ENCODE measurements at regions not wholly inside any gene's neighbourhood (a gene's known extent, or its start where the extent isn't known, plus 50 kb on each side); places are given as distances from the start of the nearest gene placed in this dataset.

DNA sequence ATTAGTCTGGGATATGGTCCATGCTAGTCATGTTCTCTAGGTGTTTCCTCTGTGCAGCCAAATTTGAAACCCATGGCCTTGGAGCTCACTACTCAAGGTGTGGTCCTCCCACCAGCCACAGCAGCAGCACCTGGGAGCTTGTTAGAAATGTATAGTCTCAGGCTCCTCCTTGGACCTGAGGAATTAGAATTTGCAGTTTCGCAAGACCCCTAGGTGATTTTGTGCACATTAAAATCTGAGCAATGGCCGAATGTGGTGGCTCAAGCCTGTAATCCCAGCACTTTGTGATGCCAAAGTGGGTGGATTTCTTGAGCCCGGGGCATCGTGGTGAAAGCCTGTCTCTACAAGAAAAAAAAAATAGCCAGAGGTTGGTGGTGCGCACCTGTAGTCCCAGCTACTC lies 72.3 kb upstream of the NEK6 start:
- Histone ChIP-seq H3K36me3 (ENCODE audit: low read depth, low read length) (no peaks in the 10 kb centered on the region), H3K4me1 (ENCODE audit: insufficient read depth, low read length) (no peaks in the 10 kb centered on the region), H3K4me3 (ENCODE audit: low read length) (no peak overlapping the region), H3K4me2 (ENCODE audit: low read length) (no peak overlapping the region), H3K27me3 (ENCODE audit: low read length) (peaks cover 5% of the 10 kb centered on the region), H3K9me3 (ENCODE audit: low read length) (no peaks in the 10 kb centered on the region), H3K9me2 (replicated peaks; ENCODE audit: low read length) (no peaks in the 10 kb centered on the region), H3F3A (ENCODE audit: low read length, unreplicated experiment) (no peaks in the 10 kb centered on the region), H3K9ac (ENCODE audit: low read length) (no peak overlapping the region), H3K79me2 (ENCODE audit: low read length) (no peaks in the 10 kb centered on the region), H2AFZ (ENCODE audit: low read length) (no peak overlapping the region), H4K20me1 (ENCODE audit: low read length) (no peaks in the 10 kb centered on the region), H3K27ac (ENCODE audit: low read length) (no peak overlapping the region)
- ATAC-seq, result no peak
- intact Hi-C loops (cut with micrococcal nuclease), result no loop called here
- no TSS peak for BruUV-seq (replicated peaks)
- no peak for TF ChIP-seq EZH2 (IDR thresholded peaks at IDR 0.05; ENCODE audit: low read length, unreplicated experiment)
- TF ChIP-seq, protein P1, sequence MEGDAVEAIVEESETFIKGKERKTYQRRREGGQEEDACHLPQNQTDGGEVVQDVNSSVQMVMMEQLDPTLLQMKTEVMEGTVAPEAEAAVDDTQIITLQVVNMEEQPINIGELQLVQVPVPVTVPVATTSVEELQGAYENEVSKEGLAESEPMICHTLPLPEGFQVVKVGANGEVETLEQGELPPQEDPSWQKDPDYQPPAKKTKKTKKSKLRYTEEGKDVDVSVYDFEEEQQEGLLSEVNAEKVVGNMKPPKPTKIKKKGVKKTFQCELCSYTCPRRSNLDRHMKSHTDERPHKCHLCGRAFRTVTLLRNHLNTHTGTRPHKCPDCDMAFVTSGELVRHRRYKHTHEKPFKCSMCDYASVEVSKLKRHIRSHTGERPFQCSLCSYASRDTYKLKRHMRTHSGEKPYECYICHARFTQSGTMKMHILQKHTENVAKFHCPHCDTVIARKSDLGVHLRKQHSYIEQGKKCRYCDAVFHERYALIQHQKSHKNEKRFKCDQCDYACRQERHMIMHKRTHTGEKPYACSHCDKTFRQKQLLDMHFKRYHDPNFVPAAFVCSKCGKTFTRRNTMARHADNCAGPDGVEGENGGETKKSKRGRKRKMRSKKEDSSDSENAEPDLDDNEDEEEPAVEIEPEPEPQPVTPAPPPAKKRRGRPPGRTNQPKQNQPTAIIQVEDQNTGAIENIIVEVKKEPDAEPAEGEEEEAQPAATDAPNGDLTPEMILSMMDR (conservative IDR thresholded peaks at IDR 0.05; ENCODE audit: low read depth, low read length), result no peak
- TF ChIP-seq EZH2phosphoT487 (IDR thresholded peaks at IDR 0.05; ENCODE audit: borderline replicate concordance, low read length), result no peak
- DNase-seq, result no peak
- CTCF ChIA-PET, result no interaction called here
- POLR2A ChIA-PET (ENCODE audit: unreplicated experiment), result no interaction called here

DNA sequence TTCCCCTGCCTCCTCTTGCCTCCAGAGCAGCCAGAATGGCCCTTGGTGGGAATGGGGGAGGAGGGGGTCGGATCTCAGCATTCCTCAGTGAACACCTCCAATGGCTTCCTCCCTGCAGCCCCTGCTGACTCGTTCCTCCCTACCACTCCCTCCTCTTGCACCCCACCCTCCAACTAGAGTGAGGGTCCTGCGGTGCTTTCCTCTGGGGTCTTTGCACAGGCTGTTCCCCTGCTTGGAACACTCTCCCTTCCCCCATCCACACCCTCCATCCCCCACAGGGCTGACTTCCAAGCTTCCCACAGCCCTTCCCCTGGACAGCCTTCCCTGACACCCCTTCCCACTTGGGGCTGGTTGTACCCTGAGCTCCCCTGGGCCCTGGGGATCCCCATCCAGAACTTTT lies 70.4 kb upstream of the NEK6 start:
- no peaks in the 10 kb centered on the region for H3K36me3 ChIP-seq (ENCODE audit: low read depth, low read length)
- no TSS peak for BruUV-seq (replicated peaks)
- H2AFZ ChIP-seq (ENCODE audit: low read length), result no peak overlapping the region
- peaks cover 5% of the 10 kb centered on the region for H3K27me3 ChIP-seq (ENCODE audit: low read length)
- ChIA-PET CTCF (no interaction called here), POLR2A (ENCODE audit: unreplicated experiment) (no interaction called here)
- H3K27ac ChIP-seq (ENCODE audit: low read length), result no peak overlapping the region
- H3K4me3 ChIP-seq (ENCODE audit: low read length), result no peak overlapping the region
- H3K4me2 ChIP-seq (ENCODE audit: low read length), result no peak overlapping the region
- no peak overlapping the region for H3K9ac ChIP-seq (ENCODE audit: low read length)
- no peaks in the 10 kb centered on the region for H4K20me1 ChIP-seq (ENCODE audit: low read length)
- no peaks in the 10 kb centered on the region for H3K4me1 ChIP-seq (ENCODE audit: insufficient read depth, low read length)
- H3K9me2 ChIP-seq (replicated peaks; ENCODE audit: low read length), result no peaks in the 10 kb centered on the region
- ATAC-seq (no peak), DNase-seq (no peak)
- H3K9me3 ChIP-seq (ENCODE audit: low read length), result no peaks in the 10 kb centered on the region
- H3K79me2 ChIP-seq (ENCODE audit: low read length), result no peaks in the 10 kb centered on the region
- TF ChIP-seq, protein P1 (conservative IDR thresholded peaks at IDR 0.05; ENCODE audit: low read depth, low read length), result no peak
- TF ChIP-seq EZH2phosphoT487 (IDR thresholded peaks at IDR 0.05; ENCODE audit: borderline replicate concordance, low read length) (no peak), EZH2 (IDR thresholded peaks at IDR 0.05; ENCODE audit: low read length, unreplicated experiment) (no peak)
- intact Hi-C loops (cut with micrococcal nuclease), result no loop called here
- H3F3A ChIP-seq (ENCODE audit: low read length, unreplicated experiment), result no peaks in the 10 kb centered on the region

DNA sequence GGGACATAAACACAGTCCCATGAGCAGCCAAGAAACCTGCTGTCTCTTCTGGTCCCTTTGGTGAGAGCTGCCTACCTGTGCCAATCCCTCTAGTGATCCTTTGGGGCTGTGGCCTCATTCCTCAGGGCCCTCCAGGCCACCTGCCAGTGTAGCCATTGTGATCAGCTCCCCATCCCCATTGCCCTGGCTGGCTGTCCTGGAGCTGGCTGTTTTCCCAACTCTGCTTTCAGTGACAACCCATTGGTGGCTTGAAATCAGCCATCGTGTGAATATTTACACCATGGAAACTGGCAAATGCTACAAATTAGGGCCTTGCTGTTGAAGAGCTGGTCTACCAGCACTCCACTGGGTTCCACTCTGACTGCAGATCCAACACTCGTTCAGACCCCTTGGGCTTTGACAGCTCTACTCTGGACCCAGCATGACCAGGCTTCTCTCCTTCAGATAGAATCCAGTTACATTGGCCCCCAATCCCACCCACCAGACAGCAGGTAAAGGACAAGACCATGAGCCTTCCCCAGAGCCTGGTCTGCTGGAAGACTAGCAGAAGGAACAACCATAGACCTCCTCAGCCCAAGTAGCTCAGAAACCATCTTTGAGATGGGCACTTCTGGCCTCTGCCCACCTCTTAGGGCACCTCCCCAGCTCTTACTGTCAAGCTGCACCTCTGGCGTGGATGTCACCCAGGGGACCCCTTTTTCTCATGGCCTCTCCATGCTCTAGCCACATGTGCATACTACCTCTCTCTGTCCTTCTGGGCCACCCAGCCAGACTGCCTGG lies 69.2 kb upstream of the NEK6 start:
- no peaks in the 10 kb centered on the region for H3K9me2 ChIP-seq (replicated peaks; ENCODE audit: low read length)
- no peaks in the 10 kb centered on the region for H4K20me1 ChIP-seq (ENCODE audit: low read length)
- no peak overlapping the region for H3K9ac ChIP-seq (ENCODE audit: low read length)
- H3K36me3 ChIP-seq (ENCODE audit: low read depth, low read length), result no peaks in the 10 kb centered on the region
- no peak overlapping the region for H3K27ac ChIP-seq (ENCODE audit: low read length)
- TF ChIP-seq, protein P1 (conservative IDR thresholded peaks at IDR 0.05; ENCODE audit: low read depth, low read length), result no peak
- TF ChIP-seq EZH2phosphoT487 (IDR thresholded peaks at IDR 0.05; ENCODE audit: borderline replicate concordance, low read length) (no peak), EZH2 (IDR thresholded peaks at IDR 0.05; ENCODE audit: low read length, unreplicated experiment) (no peak)
- intact Hi-C loops (cut with micrococcal nuclease), result no loop called here
- H3K9me3 ChIP-seq (ENCODE audit: low read length), result no peaks in the 10 kb centered on the region
- peaks cover 5% of the 10 kb centered on the region for H3K27me3 ChIP-seq (ENCODE audit: low read length)
- no peak overlapping the region for H2AFZ ChIP-seq (ENCODE audit: low read length)
- CTCF ChIA-PET, result no interaction called here
- BruUV-seq (replicated peaks), result no TSS peak
- no peak overlapping the region for H3K4me2 ChIP-seq (ENCODE audit: low read length)
- ATAC-seq (no peak), DNase-seq (no peak)
- H3F3A ChIP-seq (ENCODE audit: low read length, unreplicated experiment), result no peaks in the 10 kb centered on the region
- H3K4me3 ChIP-seq (ENCODE audit: low read length), result no peak overlapping the region
- H3K79me2 ChIP-seq (ENCODE audit: low read length), result no peaks in the 10 kb centered on the region
- H3K4me1 ChIP-seq (ENCODE audit: insufficient read depth, low read length), result no peaks in the 10 kb centered on the region
- POLR2A ChIA-PET (ENCODE audit: unreplicated experiment), result interaction anchor here (0.6 kb wide), 1 partner anchor 16 kb away, joined by 3 read pairs; no protein-coding TSS in a partner anchor
